ENCODE measurements at regions not wholly inside any gene's neighbourhood (a gene's known extent, or its start where the extent isn't known, plus 50 kb on each side); places are given as distances from the start of the nearest gene placed in this dataset.

- DNase-seq (ENCODE audit: low spot score), result no peak
- no peaks in the 10 kb centered on the region for H3K27me3 ChIP-seq (replicated peaks; ENCODE audit: insufficient read depth)
- no peak for TF ChIP-seq CTCF (IDR thresholded peaks at IDR 0.05)
- ATAC-seq (ENCODE audit: insufficient number of reproducible peaks, low FRiP score, low read depth), result no peak
- no peaks in the 10 kb centered on the region for H3K4me1 ChIP-seq (ENCODE audit: control insufficient read depth in 1 of 2, low read depth in 2 of 2)
- no peaks in the 10 kb centered on the region for H3K36me3 ChIP-seq
- no peaks in the 10 kb centered on the region for H3K9me3 ChIP-seq
- no peak overlapping the region for H3K4me3 ChIP-seq
- no peak overlapping the region for H3K27ac ChIP-seq
Measured at GRCh38 chr15:93980261-93980911, 251.0 kb upstream of the MCTP2 start.

DNA sequence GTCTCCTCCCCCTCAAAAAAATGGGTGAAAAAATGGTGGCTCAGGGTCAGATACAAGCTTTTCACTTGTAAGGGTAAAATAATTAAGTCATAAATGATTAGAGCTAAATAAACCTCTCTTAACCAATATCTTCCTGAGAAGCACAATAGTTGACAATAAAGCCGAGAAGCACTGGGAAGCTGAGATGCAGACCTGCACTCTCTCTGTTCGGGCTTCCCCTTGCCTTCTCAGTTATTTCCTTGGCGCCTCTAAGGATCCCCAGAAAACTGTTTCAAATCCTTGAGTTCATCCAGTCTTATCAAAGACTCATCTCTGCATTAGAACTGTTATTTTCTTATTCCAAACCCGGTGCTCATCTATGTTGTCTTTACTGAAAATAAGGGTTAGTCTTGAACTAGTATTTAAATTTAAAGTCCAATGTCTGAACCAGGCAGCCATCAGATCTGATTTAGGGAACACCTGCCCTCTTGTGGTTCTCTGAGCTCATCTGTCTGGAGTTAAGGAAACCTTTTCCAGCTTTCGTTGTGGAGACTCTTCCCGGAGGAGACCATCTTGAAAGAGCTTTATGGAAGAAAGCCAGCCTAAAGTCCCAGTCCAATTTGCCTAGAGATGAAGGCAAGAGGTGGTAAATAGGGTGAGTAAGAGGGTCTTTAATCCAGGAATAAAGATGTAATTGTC, 256.4 kb upstream of the MCTP2 start:
- Histone ChIP-seq H3K4me1 (ENCODE audit: control insufficient read depth in 1 of 2, low read depth in 2 of 2) (no peaks in the 10 kb centered on the region), H3K27me3 (replicated peaks; ENCODE audit: insufficient read depth) (no peaks in the 10 kb centered on the region), H3K36me3 (no peaks in the 10 kb centered on the region), H3K27ac (no peak overlapping the region), H3K4me3 (no peak overlapping the region), H3K9me3 (no peaks in the 10 kb centered on the region)
- TF ChIP-seq CTCF (IDR thresholded peaks at IDR 0.05), result no peak
- no peak for DNase-seq (ENCODE audit: low spot score)
- no peak for ATAC-seq (ENCODE audit: insufficient number of reproducible peaks, low FRiP score, low read depth)

- DNase-seq (ENCODE audit: low spot score), result no peak
Measured at GRCh38 chr15:93973287-93973686, 258.1 kb upstream of the MCTP2 start.

GRCh38 chr15:93968773-93969172, 262.6 kb upstream of the MCTP2 start:
- ATAC-seq (ENCODE audit: insufficient number of reproducible peaks, low FRiP score, low read depth) (no peak), DNase-seq (ENCODE audit: low spot score) (no peak)
- no peak overlapping the region for H3K27ac ChIP-seq
- H3K36me3 ChIP-seq, result no peaks in the 10 kb centered on the region
- H3K4me3 ChIP-seq, result no peak overlapping the region
- no peaks in the 10 kb centered on the region for H3K9me3 ChIP-seq
- no peaks in the 10 kb centered on the region for H3K4me1 ChIP-seq (ENCODE audit: control insufficient read depth in 1 of 2, low read depth in 2 of 2)
- no peak for TF ChIP-seq CTCF (IDR thresholded peaks at IDR 0.05)
- H3K27me3 ChIP-seq (replicated peaks; ENCODE audit: insufficient read depth), result no peaks in the 10 kb centered on the region

More at GRCh38 chr15:93973287-93973686, 258.1 kb upstream of the MCTP2 start:
- Histone ChIP-seq H3K27me3 (replicated peaks; ENCODE audit: insufficient read depth) (no peaks in the 10 kb centered on the region), H3K27ac (no peak overlapping the region), H3K4me1 (ENCODE audit: control insufficient read depth in 1 of 2, low read depth in 2 of 2) (no peaks in the 10 kb centered on the region), H3K9me3 (no peaks in the 10 kb centered on the region), H3K4me3 (no peak overlapping the region), H3K36me3 (no peaks in the 10 kb centered on the region)
- no peak for ATAC-seq (ENCODE audit: insufficient number of reproducible peaks, low FRiP score, low read depth)
- TF ChIP-seq CTCF (IDR thresholded peaks at IDR 0.05), result no peak

DNA sequence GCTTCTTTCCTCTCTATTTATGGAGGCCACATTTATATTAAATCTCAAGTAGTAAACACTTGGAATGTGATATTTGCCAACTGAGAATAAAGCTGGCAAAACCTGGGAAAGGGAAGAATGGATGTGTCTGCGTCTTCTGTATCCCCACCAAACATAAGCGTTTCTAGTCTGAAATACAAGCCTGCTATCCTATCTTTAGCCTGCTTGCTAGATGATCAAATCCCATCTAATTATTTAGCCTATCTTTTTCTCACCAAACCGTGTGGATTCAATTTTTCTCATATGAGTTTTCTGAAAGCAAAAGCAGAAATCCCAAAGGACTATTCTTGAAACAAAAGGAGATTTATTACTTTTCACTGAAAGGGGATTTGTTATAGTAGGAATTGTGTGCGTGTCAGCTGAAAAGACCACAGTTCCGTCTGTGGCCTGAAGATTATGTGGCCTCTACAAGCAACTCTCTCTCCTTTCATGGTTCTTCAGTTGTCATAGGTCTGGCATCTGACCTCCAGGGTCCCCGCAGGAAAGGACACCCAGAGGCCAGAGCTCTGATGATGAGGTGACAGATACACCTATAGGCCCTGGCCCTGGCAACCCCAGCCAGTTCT, 266.0 kb upstream of the MCTP2 start:
- Histone ChIP-seq H3K36me3 (no peaks in the 10 kb centered on the region), H3K27me3 (replicated peaks; ENCODE audit: insufficient read depth) (no peaks in the 10 kb centered on the region), H3K4me1 (ENCODE audit: control insufficient read depth in 1 of 2, low read depth in 2 of 2) (no peaks in the 10 kb centered on the region), H3K4me3 (no peak overlapping the region), H3K9me3 (no peaks in the 10 kb centered on the region), H3K27ac (no peak overlapping the region)
- ATAC-seq (ENCODE audit: insufficient number of reproducible peaks, low FRiP score, low read depth), result no peak
- DNase-seq (ENCODE audit: low spot score), result no peak
- no peak for TF ChIP-seq CTCF (IDR thresholded peaks at IDR 0.05)
